Chondrocyte (in vitro differentiated cells): ENCODE measurements at regions not wholly inside any gene's neighbourhood (a gene's known extent, or its start where the extent isn't known, plus 50 kb on each side); places are given as distances from the start of the nearest gene placed in this dataset.
"Not testable (repeated sequence)": the region's sequence is repeated elsewhere in the genome, so short reads cannot be mapped to it uniquely, and the experiment has no call there.

Source experiments
- DNase-seq: peaks from one replicate; pipeline ENCODE4 v3.0.0; 2021; ENCODE audit warnings: mixed read lengths, low spot score
- H3K27ac Mint-ChIP-seq: one replicate; pipeline ENCODE4 v1.8.0; 2021; ENCODE audit warnings: mild to moderate bottlenecking, moderate library complexity, mixed read lengths; ENCODE audit not compliant: unreplicated experiment
- H3K27me3 Mint-ChIP-seq: 2 replicates; pipeline ENCODE4 v1.8.0; 2021; ENCODE audit warnings: low read depth, mixed read lengths
- H3K36me3 Mint-ChIP-seq: 2 replicates; pipeline ENCODE4 v1.8.0; 2021; ENCODE audit warnings: low read depth, mixed read lengths
- H3K4me1 Mint-ChIP-seq: 2 replicates; pipeline ENCODE4 v1.8.0; 2021; ENCODE audit warnings: low read depth, mild to moderate bottlenecking, mixed read lengths
- H3K4me3 Mint-ChIP-seq: one replicate; pipeline ENCODE4 v1.8.0; 2021; ENCODE audit warnings: mild to moderate bottlenecking, moderate library complexity, mixed read lengths; ENCODE audit not compliant: unreplicated experiment
- H3K9me3 Mint-ChIP-seq: 2 replicates; pipeline ENCODE4 v1.8.0; 2021; ENCODE audit warnings: low read depth, mixed read lengths
- CTCF ChIP-seq: fragments of 200-600 bp; sonication (generic); IDR thresholded peaks from 2 replicates; pipeline ENCODE4 v1.5.0; 2021; ENCODE audit warnings: antibody characterized with exemption, mild to moderate bottlenecking, moderate library complexity

GRCh38 chr5:155807884-155808576, 518.9 kb upstream of the SGCD start:
- Mint-ChIP-seq H3K36me3 (no peaks in the 10 kb centered on the region), H3K4me1 (no peaks in the 10 kb centered on the region), H3K27ac (no peak overlapping the region), H3K27me3 (no peaks in the 10 kb centered on the region), H3K9me3 (peaks cover 3% of the 10 kb centered on the region), H3K4me3 (no peak overlapping the region)
- no peak for DNase-seq
- no peak for TF ChIP-seq CTCF

GRCh38 chr5:155815248-155815647, 511.7 kb upstream of the SGCD start:
- Mint-ChIP-seq H3K27me3 (no peaks in the 10 kb centered on the region), H3K9me3 (no peaks in the 10 kb centered on the region), H3K27ac (no peak overlapping the region), H3K4me1 (no peaks in the 10 kb centered on the region), H3K36me3 (no peaks in the 10 kb centered on the region), H3K4me3 (no peak overlapping the region)
- TF ChIP-seq CTCF: no peak
- DNase-seq: no peak

GRCh38 chr5:155822177-155822576, 504.8 kb upstream of the SGCD start:
- H3K4me3 Mint-ChIP-seq: no peak overlapping the region
- no peaks in the 10 kb centered on the region for H3K36me3 Mint-ChIP-seq
- no peaks in the 10 kb centered on the region for H3K4me1 Mint-ChIP-seq
- no peaks in the 10 kb centered on the region for H3K9me3 Mint-ChIP-seq
- no peaks in the 10 kb centered on the region for H3K27me3 Mint-ChIP-seq
- H3K27ac Mint-ChIP-seq: no peak overlapping the region
- no peak for TF ChIP-seq CTCF
- no peak for DNase-seq

- no peaks in the 10 kb centered on the region for H3K36me3 Mint-ChIP-seq
- H3K9me3 Mint-ChIP-seq: no peaks in the 10 kb centered on the region
- H3K4me1 Mint-ChIP-seq: no peaks in the 10 kb centered on the region
- peaks cover 3% of the 10 kb centered on the region for H3K27me3 Mint-ChIP-seq
- DNase-seq: no peak
- no peak overlapping the region for H3K4me3 Mint-ChIP-seq
- no peak for TF ChIP-seq CTCF
- H3K27ac Mint-ChIP-seq: no peak overlapping the region
These were observed 500.1 kb upstream of the SGCD start for GRCh38 chr5:155826611-155827507.

- H3K4me3 Mint-ChIP-seq, H3K4me1 Mint-ChIP-seq, H3K27me3 Mint-ChIP-seq, H3K27ac Mint-ChIP-seq, DNase-seq, H3K36me3 Mint-ChIP-seq, H3K9me3 Mint-ChIP-seq: not testable (repeated sequence)
These were observed 499.5 kb upstream of the SGCD start for GRCh38 chr5:155827508-155827815.
